ENCODE measurements at regions not wholly inside any gene's neighbourhood (a gene's known extent, or its start where the extent isn't known, plus 50 kb on each side); places are given as distances from the start of the nearest gene placed in this dataset.

DNA sequence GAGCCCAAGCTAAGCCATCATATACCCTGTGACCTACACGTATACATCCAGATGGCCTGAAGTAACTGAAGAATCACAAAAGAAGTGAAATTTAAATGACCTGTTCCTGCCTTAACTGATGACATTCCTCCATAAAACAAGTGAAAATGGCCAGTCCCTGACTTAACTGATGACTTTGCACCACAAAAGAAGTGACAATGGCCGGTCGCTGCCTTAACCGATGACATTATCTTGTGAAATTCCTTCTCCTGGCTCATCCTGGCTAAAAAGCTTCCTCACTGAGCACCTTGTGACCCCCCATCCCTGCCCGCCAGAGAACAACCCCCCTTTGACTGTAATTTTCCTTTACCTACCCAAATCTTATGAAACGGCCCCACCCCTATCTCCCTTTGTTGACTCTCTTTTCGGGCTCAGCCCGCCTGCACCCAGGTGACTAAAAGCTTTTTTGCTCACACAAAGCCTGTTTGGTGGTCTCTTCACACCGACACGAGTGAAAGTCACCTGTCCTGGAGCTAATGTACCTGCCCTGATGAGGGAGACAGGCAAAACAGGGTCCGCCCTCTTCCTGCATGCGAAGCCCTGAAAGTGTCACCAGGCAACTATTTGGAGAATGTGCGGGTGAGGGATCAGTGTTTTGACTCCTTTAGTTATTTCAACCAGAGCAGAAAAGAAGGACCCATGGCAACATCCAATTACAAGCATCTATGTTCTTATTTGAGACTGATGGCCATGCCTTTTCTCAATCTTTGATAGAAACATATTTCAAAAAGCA, 266.1 kb downstream of the SMARCA2 start:
- TF ChIP-seq, protein P1, sequence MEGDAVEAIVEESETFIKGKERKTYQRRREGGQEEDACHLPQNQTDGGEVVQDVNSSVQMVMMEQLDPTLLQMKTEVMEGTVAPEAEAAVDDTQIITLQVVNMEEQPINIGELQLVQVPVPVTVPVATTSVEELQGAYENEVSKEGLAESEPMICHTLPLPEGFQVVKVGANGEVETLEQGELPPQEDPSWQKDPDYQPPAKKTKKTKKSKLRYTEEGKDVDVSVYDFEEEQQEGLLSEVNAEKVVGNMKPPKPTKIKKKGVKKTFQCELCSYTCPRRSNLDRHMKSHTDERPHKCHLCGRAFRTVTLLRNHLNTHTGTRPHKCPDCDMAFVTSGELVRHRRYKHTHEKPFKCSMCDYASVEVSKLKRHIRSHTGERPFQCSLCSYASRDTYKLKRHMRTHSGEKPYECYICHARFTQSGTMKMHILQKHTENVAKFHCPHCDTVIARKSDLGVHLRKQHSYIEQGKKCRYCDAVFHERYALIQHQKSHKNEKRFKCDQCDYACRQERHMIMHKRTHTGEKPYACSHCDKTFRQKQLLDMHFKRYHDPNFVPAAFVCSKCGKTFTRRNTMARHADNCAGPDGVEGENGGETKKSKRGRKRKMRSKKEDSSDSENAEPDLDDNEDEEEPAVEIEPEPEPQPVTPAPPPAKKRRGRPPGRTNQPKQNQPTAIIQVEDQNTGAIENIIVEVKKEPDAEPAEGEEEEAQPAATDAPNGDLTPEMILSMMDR (IDR thresholded peaks at IDR 0.05; ENCODE audit: partially characterized antibody, unreplicated experiment): no peak
- no peak for DNase-seq
- no peaks in the 10 kb centered on the region for H3K27me3 Mint-ChIP-seq (ENCODE audit: unreplicated experiment)

DNA sequence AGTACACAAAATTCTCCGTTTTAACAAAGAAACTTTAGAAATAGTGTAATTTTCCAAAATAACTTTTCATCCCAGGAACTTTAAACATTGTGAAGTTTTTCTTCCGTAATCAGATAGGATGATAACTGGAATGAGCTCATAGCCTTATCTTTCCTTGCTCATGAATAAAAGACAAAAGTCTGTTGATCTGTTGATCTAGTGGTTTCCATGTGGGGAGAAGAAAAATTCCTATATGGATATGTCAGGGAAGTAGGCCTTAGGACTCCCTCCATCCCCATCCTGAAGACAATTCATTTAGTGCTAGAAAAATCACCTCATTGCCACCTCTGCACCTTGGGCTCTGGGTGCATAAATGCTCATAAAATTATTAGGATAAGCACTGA, 266.6 kb downstream of the SMARCA2 start:
- DNase-seq: no peak
- Mint-ChIP-seq H3K27ac (ENCODE audit: unreplicated experiment) (no peak overlapping the region), H3K9me3 (ENCODE audit: unreplicated experiment) (no peaks in the 10 kb centered on the region), H3K4me1 (ENCODE audit: low read depth, unreplicated experiment) (no peaks in the 10 kb centered on the region), H3K4me3 (ENCODE audit: unreplicated experiment) (no peak overlapping the region), H3K36me3 (ENCODE audit: unreplicated experiment) (no peaks in the 10 kb centered on the region), H3K27me3 (ENCODE audit: unreplicated experiment) (no peaks in the 10 kb centered on the region)
- TF ChIP-seq, protein P1 (IDR thresholded peaks at IDR 0.05; ENCODE audit: partially characterized antibody, unreplicated experiment): no peak

More for the DNA sequence above, 266.1 kb downstream of the SMARCA2 start:
- no peak overlapping the region for H3K27ac Mint-ChIP-seq (ENCODE audit: unreplicated experiment)
- no peaks in the 10 kb centered on the region for H3K9me3 Mint-ChIP-seq (ENCODE audit: unreplicated experiment)
- no peak overlapping the region for H3K4me3 Mint-ChIP-seq (ENCODE audit: unreplicated experiment)
- H3K4me1 Mint-ChIP-seq (ENCODE audit: low read depth, unreplicated experiment): no peaks in the 10 kb centered on the region
- H3K36me3 Mint-ChIP-seq (ENCODE audit: unreplicated experiment): no peaks in the 10 kb centered on the region

- H3K4me3 Mint-ChIP-seq (ENCODE audit: unreplicated experiment): no peak overlapping the region
- TF ChIP-seq, protein P1 (IDR thresholded peaks at IDR 0.05; ENCODE audit: partially characterized antibody, unreplicated experiment): no peak
These were observed 269.6 kb downstream of the SMARCA2 start for GRCh38 chr9:2284770-2285169.

DNA sequence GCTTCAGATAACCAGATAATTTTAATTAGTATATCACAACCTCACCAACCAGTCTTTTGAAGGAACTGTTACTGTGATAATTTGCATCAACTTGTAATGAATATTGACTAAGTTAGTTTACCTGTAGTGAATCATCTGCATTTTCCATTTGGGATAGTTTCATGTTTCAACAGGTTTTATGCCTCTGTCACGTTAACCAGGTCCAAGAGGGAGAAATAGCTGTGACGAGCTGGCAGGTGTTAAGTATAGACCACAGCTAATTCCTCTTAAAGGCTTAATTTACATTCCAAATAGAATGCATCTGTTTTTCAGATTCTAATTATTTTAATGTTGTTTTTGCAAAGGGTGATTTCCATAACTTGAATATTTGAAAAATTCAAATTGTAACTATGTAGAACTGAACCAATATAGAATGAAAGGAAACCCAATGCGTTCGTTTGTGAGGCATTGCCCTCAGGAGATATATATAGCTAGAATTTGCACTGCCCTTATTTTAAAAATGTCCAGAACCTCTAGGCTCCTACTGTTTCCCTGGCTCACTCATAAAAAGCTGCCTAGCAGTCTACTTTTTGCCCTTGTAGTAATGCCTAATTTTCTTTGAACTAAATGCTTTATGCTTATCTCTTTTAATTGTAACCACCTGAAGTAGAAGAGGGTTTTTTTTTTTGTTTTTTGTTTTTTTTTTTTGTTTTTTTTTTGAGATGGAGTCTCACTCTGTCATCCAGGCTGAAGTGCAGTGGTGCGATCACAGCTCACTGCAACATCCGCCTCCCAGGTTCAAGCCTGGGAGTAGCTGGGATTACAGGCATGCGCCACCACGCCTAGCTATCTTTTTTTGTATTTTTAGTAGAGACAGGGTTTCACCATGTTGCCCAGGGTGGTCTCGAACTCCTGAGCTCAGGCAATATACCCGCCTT, 270.5 kb downstream of the SMARCA2 start:
- Mint-ChIP-seq H3K4me1 (ENCODE audit: low read depth, unreplicated experiment) (peaks cover 1% of the 10 kb centered on the region), H3K27ac (ENCODE audit: unreplicated experiment) (no peak overlapping the region)
- no peak for DNase-seq

More at GRCh38 chr9:2284770-2285169, 269.6 kb downstream of the SMARCA2 start:
- H3K36me3 Mint-ChIP-seq (ENCODE audit: unreplicated experiment): no peaks in the 10 kb centered on the region
- no peaks in the 10 kb centered on the region for H3K27me3 Mint-ChIP-seq (ENCODE audit: unreplicated experiment)
- no peaks in the 10 kb centered on the region for H3K9me3 Mint-ChIP-seq (ENCODE audit: unreplicated experiment)
- DNase-seq: no peak
- H3K4me1 Mint-ChIP-seq (ENCODE audit: low read depth, unreplicated experiment): peaks cover 1% of the 10 kb centered on the region
- no peak overlapping the region for H3K27ac Mint-ChIP-seq (ENCODE audit: unreplicated experiment)

More for the DNA sequence above, 270.5 kb downstream of the SMARCA2 start:
- Mint-ChIP-seq H3K36me3 (ENCODE audit: unreplicated experiment) (no peaks in the 10 kb centered on the region), H3K27me3 (ENCODE audit: unreplicated experiment) (no peaks in the 10 kb centered on the region), H3K9me3 (ENCODE audit: unreplicated experiment) (no peaks in the 10 kb centered on the region), H3K4me3 (ENCODE audit: unreplicated experiment) (no peak overlapping the region)
- TF ChIP-seq, protein P1 (IDR thresholded peaks at IDR 0.05; ENCODE audit: partially characterized antibody, unreplicated experiment): no peak

Measured in glutamatergic neuron (in vitro differentiated cells).